Colonic mucosa (tissue), 4 donors: ENCODE measurements at regions not wholly inside any gene's neighbourhood (a gene's known extent, or its start where the extent isn't known, plus 50 kb on each side); places are given as distances from the start of the nearest gene placed in this dataset.

Experiments
- DNase-seq: peaks from one replicate; pipeline ENCODE4 v3.0.0-alpha.2; 2020
- H3K27ac ChIP-seq: fragments of 200-600 bp; one replicate; pipeline ENCODE4 v1.8.0; 2021
- H3K27me3 ChIP-seq: fragments of 200-600 bp; one replicate; pipeline ENCODE4 v1.8.0; 2021
- H3K36me3 ChIP-seq: fragments of 200-600 bp; one replicate; pipeline ENCODE4 v1.8.0; 2021
- H3K4me1 ChIP-seq: fragments of 200-600 bp; one replicate; pipeline ENCODE4 v1.8.0; 2021; ENCODE audit warnings: mild to moderate bottlenecking
- H3K4me3 ChIP-seq: fragments of 200-600 bp; one replicate; pipeline ENCODE4 v1.8.0; 2021
- H3K9ac ChIP-seq, 2 donors: one replicate each; pipeline ENCODE4 v1.7.0; 2013; ENCODE audit warnings: control low read depth in 2 of 2, low read depth in 2 of 2, low read length in 2 of 2
- H3K9me3 ChIP-seq: fragments of 200-600 bp; one replicate; pipeline ENCODE4 v1.8.0; 2021
- CTCF ChIP-seq: fragments of 200-600 bp; IDR thresholded peaks from one replicate; pipeline ENCODE4 v1.8.0; 2022; ENCODE audit warnings: antibody characterized with exemption, mild to moderate bottlenecking
- intact Hi-C: fragments of 100-400 bp; cut with DNase I; formaldehyde crosslinking; loops from one replicate; pipeline ENCODE4 v1.14.1; 2022
- donor health status: healthy.
- donor health status: DM: no; HTN: no; CAD: no.
- donor health status: DM: no; HTN: no; CAD: no.

DNA sequence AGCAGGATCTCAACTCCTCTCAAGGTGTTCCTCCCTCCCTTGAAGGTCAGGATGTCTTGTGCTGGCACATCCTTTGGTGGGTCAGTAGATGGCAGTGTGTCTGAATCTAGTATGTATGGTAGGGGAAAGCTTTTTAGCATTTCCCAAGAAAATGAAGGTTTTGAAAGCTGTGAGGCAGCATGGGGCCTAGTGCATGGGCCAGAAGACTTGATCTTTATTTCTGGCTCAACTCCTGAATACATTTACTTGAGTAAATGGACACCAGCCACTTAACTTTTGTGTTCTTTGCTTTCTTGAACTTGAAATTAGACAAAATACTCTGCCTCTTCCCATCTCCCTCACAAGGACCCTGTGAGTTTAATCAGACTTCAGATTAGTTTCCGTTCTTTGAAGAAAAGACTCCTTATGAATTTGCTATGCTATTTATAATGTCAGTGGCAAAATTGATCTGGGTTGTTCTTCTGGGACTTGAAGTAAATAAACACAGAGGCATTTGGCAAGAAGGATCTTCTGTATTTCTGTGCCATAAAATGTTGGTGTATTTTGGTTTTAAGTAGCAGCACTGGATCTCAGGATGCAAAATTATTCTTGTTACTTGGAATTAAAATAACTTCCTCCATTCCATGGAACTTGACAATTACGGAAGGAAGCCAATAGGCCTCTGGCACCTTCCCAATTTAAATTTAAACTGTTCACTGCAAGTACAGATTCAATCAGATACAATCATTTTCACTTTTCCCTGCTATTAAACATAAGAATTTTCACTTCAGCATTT is 288.8 kb downstream of the CASP12 start:
- intact Hi-C loops: loop anchor here (10.0 kb wide), 1 partner anchor 1255 kb away; no protein-coding TSS in a partner anchor
- H3K27ac ChIP-seq: no peak overlapping the region

GRCh38 chr11:104602643-104603042 is 295.6 kb downstream of the CASP12 start:
- H3K27ac ChIP-seq: no peak overlapping the region
- no peak overlapping the region for H3K9ac ChIP-seq
- no peak for DNase-seq
- H3K9me3 ChIP-seq: no peaks in the 10 kb centered on the region
- H3K36me3 ChIP-seq: no peaks in the 10 kb centered on the region
- H3K27me3 ChIP-seq: no peaks in the 10 kb centered on the region
- no peak for TF ChIP-seq CTCF
- intact Hi-C loops: loop anchor here (10.0 kb wide), 1 partner anchor 1262 kb away; no protein-coding TSS in a partner anchor
- no peaks in the 10 kb centered on the region for H3K4me1 ChIP-seq
- no peak overlapping the region for H3K4me3 ChIP-seq

More for the DNA sequence above, 288.8 kb downstream of the CASP12 start:
- Histone ChIP-seq H3K4me1 (peaks cover 4% of the 10 kb centered on the region), H3K36me3 (no peaks in the 10 kb centered on the region), H3K9ac (no peak overlapping the region), H3K9me3 (no peaks in the 10 kb centered on the region), H3K27me3 (no peaks in the 10 kb centered on the region), H3K4me3 (no peak overlapping the region)
- peak; percentile 21 for DNase-seq
- peak; percentile 68 for TF ChIP-seq CTCF

DNA sequence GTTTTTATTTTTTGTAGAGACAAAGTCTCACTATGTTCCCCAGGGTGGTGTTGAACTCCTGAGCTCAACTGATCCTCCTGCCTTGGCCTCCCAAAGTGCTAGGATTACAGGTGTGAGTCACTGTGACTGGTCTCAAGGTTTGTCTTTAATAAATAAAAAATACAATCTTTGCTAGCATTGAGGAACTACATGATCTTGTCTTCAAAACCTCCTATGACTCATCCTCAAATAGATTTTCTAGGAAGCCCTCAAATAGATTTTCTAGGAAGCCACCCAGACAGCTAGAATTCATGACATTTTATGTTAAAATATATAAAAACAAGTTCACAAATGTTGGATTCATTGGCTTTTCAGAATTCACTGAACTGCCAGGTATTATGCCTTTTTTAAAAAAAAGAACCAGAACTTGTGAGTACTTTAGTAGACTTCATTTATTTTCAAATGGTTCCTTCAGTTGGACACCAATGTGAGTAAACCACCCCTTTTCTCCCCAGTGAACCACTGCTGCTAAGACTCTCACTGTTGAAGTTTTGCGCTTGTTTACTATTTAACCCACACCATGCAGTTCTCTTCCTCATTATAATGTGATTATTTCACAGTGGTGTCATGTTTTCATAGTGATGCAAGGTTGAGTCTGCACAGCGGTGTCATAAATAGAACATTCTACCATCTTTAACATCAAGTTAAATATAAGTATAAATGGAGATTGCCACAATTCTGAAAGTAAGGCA is 303.9 kb downstream of the CASP12 start:
- no peak overlapping the region for H3K4me3 ChIP-seq

GRCh38 chr11:104588970-104589369 is 309.3 kb downstream of the CASP12 start:
- no peak overlapping the region for H3K9ac ChIP-seq
- H3K36me3 ChIP-seq: no peaks in the 10 kb centered on the region
- H3K4me1 ChIP-seq: no peaks in the 10 kb centered on the region
- intact Hi-C loops: no loop called here
- DNase-seq: no peak
- H3K27me3 ChIP-seq: no peaks in the 10 kb centered on the region
- H3K4me3 ChIP-seq: no peak overlapping the region
- no peaks in the 10 kb centered on the region for H3K9me3 ChIP-seq
- TF ChIP-seq CTCF: no peak
- H3K27ac ChIP-seq: no peak overlapping the region

More for the DNA sequence above, 303.9 kb downstream of the CASP12 start:
- Histone ChIP-seq H3K9me3 (no peaks in the 10 kb centered on the region), H3K27me3 (no peaks in the 10 kb centered on the region), H3K27ac (no peak overlapping the region), H3K4me1 (no peaks in the 10 kb centered on the region), H3K9ac (no peak overlapping the region), H3K36me3 (no peaks in the 10 kb centered on the region)
- intact Hi-C loops: no loop called here
- DNase-seq: no peak
- no peak for TF ChIP-seq CTCF

DNA sequence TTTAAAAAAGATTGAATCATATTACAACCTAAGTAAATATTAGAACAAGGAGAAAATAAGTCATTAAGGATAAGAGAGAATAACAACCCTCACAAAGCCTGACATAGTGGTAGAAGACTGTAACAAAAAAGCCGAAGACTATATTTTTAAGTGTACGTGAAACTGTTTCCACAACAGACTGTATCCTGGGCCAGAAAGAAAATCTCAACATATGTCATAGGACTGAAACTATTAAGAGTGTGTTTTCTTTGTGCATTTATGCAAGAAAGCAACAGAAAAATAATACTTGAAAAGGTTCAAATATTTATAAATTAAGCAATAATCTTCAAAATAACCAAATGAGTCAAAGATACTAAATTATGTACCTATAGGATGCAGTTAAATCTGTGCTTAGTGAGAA is 309.8 kb downstream of the CASP12 start:
- intact Hi-C loops: no loop called here
- no peak overlapping the region for H3K9ac ChIP-seq
- no peak for TF ChIP-seq CTCF
- no peak for DNase-seq
- H3K27ac ChIP-seq: no peak overlapping the region
- no peak overlapping the region for H3K4me3 ChIP-seq
- no peaks in the 10 kb centered on the region for H3K36me3 ChIP-seq
- no peaks in the 10 kb centered on the region for H3K27me3 ChIP-seq
- no peaks in the 10 kb centered on the region for H3K4me1 ChIP-seq
- no peaks in the 10 kb centered on the region for H3K9me3 ChIP-seq
